ENCODE measurements at regions not wholly inside any gene's neighbourhood (a gene's known extent, or its start where the extent isn't known, plus 50 kb on each side); places are given as distances from the start of the nearest gene placed in this dataset.

GRCh38 chrX:42463706-42464490 lies 314.1 kb downstream of the PPP1R2C start:
- Histone ChIP-seq H3K9ac (ENCODE audit: control insufficient read depth, extremely low read depth, insufficient read depth, low read length) (no peak overlapping the region), H3K79me2 (ENCODE audit: control insufficient read depth, insufficient read depth, low read length) (no peaks in the 10 kb centered on the region), H3K4me2 (ENCODE audit: control insufficient read depth, extremely low read depth, insufficient read depth, low read depth, low read length) (no peak overlapping the region), H3K27ac (ENCODE audit: control insufficient read depth, insufficient read depth, low read length) (no peak overlapping the region), H2AFZ (ENCODE audit: control insufficient read depth, low read length) (no peak overlapping the region), H3K4me1 (ENCODE audit: control insufficient read depth, extremely low read depth, insufficient read depth, low read length) (no peaks in the 10 kb centered on the region), H3K9me3 (ENCODE audit: control insufficient read depth, low read depth, low read length) (no peaks in the 10 kb centered on the region), H3K36me3 (ENCODE audit: control insufficient read depth in 2 of 2, extremely low read depth in 1 of 2, insufficient read depth in 2 of 2, low read length in 2 of 2) (no peaks in the 10 kb centered on the region), H4K20me1 (ENCODE audit: control insufficient read depth, extremely low read depth, insufficient read depth, low read length) (no peaks in the 10 kb centered on the region), H3K27me3 (ENCODE audit: control insufficient read depth, extremely low read depth, insufficient read depth, low read length) (no peaks in the 10 kb centered on the region), H3K9me1 (ENCODE audit: control insufficient read depth, extremely low read depth, insufficient read depth, low read length) (no peaks in the 10 kb centered on the region), H3K4me3 (ENCODE audit: control insufficient read depth in 2 of 3, extremely low read depth in 1 of 3, insufficient read depth in 2 of 3, low read depth in 1 of 3, low read length in 3 of 3) (no peak overlapping the region)
- TF ChIP-seq EZH2 (IDR thresholded peaks at IDR 0.05; ENCODE audit: low read length), result no peak
- TF ChIP-seq, protein P1, sequence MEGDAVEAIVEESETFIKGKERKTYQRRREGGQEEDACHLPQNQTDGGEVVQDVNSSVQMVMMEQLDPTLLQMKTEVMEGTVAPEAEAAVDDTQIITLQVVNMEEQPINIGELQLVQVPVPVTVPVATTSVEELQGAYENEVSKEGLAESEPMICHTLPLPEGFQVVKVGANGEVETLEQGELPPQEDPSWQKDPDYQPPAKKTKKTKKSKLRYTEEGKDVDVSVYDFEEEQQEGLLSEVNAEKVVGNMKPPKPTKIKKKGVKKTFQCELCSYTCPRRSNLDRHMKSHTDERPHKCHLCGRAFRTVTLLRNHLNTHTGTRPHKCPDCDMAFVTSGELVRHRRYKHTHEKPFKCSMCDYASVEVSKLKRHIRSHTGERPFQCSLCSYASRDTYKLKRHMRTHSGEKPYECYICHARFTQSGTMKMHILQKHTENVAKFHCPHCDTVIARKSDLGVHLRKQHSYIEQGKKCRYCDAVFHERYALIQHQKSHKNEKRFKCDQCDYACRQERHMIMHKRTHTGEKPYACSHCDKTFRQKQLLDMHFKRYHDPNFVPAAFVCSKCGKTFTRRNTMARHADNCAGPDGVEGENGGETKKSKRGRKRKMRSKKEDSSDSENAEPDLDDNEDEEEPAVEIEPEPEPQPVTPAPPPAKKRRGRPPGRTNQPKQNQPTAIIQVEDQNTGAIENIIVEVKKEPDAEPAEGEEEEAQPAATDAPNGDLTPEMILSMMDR (optimal IDR thresholded peaks at IDR 0.05 in 1 of 3, IDR thresholded peaks at IDR 0.05 in 1 of 3, conservative IDR thresholded peaks at IDR 0.05 in 1 of 3; ENCODE audit: extremely low read depth in 1 of 3, insufficient read depth in 2 of 3, low read length in 3 of 3), result no peak
- no peak for DNase-seq (ENCODE audit: low read depth, low spot score)
- no peak for FAIRE-seq
- dilution Hi-C loops (cut with MboI; ENCODE audit: extremely low pct_ligation_motif_present, low sequenced_read_pairs), result no loop called here

DNA sequence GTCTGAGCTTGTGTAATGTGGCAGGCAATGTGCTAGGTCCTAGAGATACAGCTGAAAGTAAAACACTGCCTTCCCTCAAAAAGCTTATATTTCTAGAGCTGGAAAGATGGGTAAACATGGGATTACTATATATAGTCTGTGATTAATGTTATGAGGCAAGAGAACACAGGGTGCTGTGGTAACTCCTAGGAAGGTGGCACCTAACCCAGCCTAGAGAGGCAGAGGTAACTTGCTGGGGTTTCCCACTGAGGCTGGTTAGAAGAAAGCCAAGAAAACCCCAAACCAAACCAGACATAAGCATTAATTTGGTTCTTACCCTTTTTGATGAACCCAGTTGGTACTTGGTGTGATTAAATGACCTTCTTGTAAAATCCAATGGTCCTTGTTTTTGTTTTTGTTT lies 315.0 kb downstream of the PPP1R2C start:
- dilution Hi-C loops (cut with MboI; ENCODE audit: extremely low pct_ligation_motif_present, low sequenced_read_pairs), result no loop called here
- Histone ChIP-seq H3K4me2 (ENCODE audit: control insufficient read depth, extremely low read depth, insufficient read depth, low read depth, low read length) (no peak overlapping the region), H4K20me1 (ENCODE audit: control insufficient read depth, extremely low read depth, insufficient read depth, low read length) (no peaks in the 10 kb centered on the region), H3K36me3 (ENCODE audit: control insufficient read depth in 2 of 2, extremely low read depth in 1 of 2, insufficient read depth in 2 of 2, low read length in 2 of 2) (no peaks in the 10 kb centered on the region), H3K79me2 (ENCODE audit: control insufficient read depth, insufficient read depth, low read length) (no peaks in the 10 kb centered on the region), H3K9ac (ENCODE audit: control insufficient read depth, extremely low read depth, insufficient read depth, low read length) (no peak overlapping the region), H3K4me1 (ENCODE audit: control insufficient read depth, extremely low read depth, insufficient read depth, low read length) (no peaks in the 10 kb centered on the region), H2AFZ (ENCODE audit: control insufficient read depth, low read length) (no peak overlapping the region), H3K4me3 (ENCODE audit: control insufficient read depth in 2 of 3, extremely low read depth in 1 of 3, insufficient read depth in 2 of 3, low read depth in 1 of 3, low read length in 3 of 3) (no peak overlapping the region), H3K27me3 (ENCODE audit: control insufficient read depth, extremely low read depth, insufficient read depth, low read length) (no peaks in the 10 kb centered on the region), H3K9me1 (ENCODE audit: control insufficient read depth, extremely low read depth, insufficient read depth, low read length) (no peaks in the 10 kb centered on the region), H3K27ac (ENCODE audit: control insufficient read depth, insufficient read depth, low read length) (no peak overlapping the region), H3K9me3 (ENCODE audit: control insufficient read depth, low read depth, low read length) (no peaks in the 10 kb centered on the region)
- FAIRE-seq (no peak), DNase-seq (ENCODE audit: low read depth, low spot score) (no peak)
- TF ChIP-seq, protein P1 (optimal IDR thresholded peaks at IDR 0.05 in 1 of 3, IDR thresholded peaks at IDR 0.05 in 1 of 3, conservative IDR thresholded peaks at IDR 0.05 in 1 of 3; ENCODE audit: extremely low read depth in 1 of 3, insufficient read depth in 2 of 3, low read length in 3 of 3), result no peak
- TF ChIP-seq EZH2 (IDR thresholded peaks at IDR 0.05; ENCODE audit: low read length), result no peak

All from keratinocyte (primary cell).